HG03103 (cell line): ENCODE measurements at regions not wholly inside any gene's neighbourhood (a gene's known extent, or its start where the extent isn't known, plus 50 kb on each side); places are given as distances from the start of the nearest gene placed in this dataset.

Experiments
- ATAC-seq: cut with Tn5 transposase; IDR thresholded peaks from one replicate; pipeline ENCODE4 v1.9.1; 2021; ENCODE audit warnings: low read depth; ENCODE audit not compliant: unreplicated experiment

- ATAC-seq, result no peak
These were observed 76.6 kb downstream of the EMP1 start for GRCh38 chr12:13273097-13273496.

- ATAC-seq, result no peak
These were observed 74.3 kb downstream of the EMP1 start for GRCh38 chr12:13270817-13271216.
